HepG2 (cell line): ENCODE measurements at regions not wholly inside any gene's neighbourhood (a gene's known extent, or its start where the extent isn't known, plus 50 kb on each side); places are given as distances from the start of the nearest gene placed in this dataset.
A peak's percentile ranks its signal among the peaks of the same experiment; 100 is the strongest.

ENCODE experiments used
- ATAC-seq: fragments of 200-7000 bp; cut with Tn5 transposase; 3 replicates; pipeline ENCODE4 v1.9.1; 2020; ENCODE audit warnings: mild to moderate bottlenecking, moderate library complexity
- BruUV-seq: library from RNA; stranded (reverse); fragments of 400-500 nt; replicated peaks from 2 replicates; lab custom pipeline; 2021; lab: Mats Ljungman, UMichigan
- CTCF ChIA-PET: fragments of 300-600 bp; formaldehyde crosslinking; extraction: SDS; loops from one replicate; lab custom pipeline; 2021; ENCODE audit warnings: low total read pairs, inconsistent platforms, low intra/inter-chr PET ratio; lab: Yijun Ruan, JAX
- POLR2A ChIA-PET: fragments of 350-600 bp; sonication (Branson Sonifier 250); formaldehyde crosslinking; loops from one replicate; lab custom pipeline; 2020; ENCODE audit warnings: antibody characterized with exemption, inconsistent platforms; lab: Yijun Ruan, JAX
- DNase-seq: peaks from one replicate; pipeline ENCODE4 v3.0.0-alpha.2; 2015; ENCODE audit warnings: low spot score
- FAIRE-seq: peaks from 3 replicates; lab custom pipeline; 2011; peaks lifted over from hg19 to GRCh38; lab: Jason Lieb, UNC
- H2AFZ ChIP-seq: one replicate; pipeline ENCODE4 v1.6.1; 2011; ENCODE audit warnings: low read length, inconsistent platforms
- H3K27ac ChIP-seq: fragments of 300-600 bp; 3 replicates; pipeline ENCODE4 v1.8.0; 2011; ENCODE audit warnings: mixed run types, mild to moderate bottlenecking, mixed read lengths, low read length, inconsistent platforms; ENCODE audit not compliant: insufficient read depth; ENCODE audit errors: extremely low read length
- H3K27me3 ChIP-seq, 2 experiments: fragments of 200-600 bp in 1 of 2; 2 replicates in 1 of 2; 3 replicates in 1 of 2; pipeline versions ENCODE4 v1.6.0 to v1.8.0; 2011; ENCODE audit warnings: low read length in 2 of 2, mild to moderate bottlenecking in 2 of 2, moderate library complexity in 2 of 2, inconsistent platforms in 1 of 2; ENCODE audit not compliant: insufficient read depth in 2 of 2, control insufficient read depth in 1 of 2
- H3K36me3 ChIP-seq, 2 experiments: fragments of 200-600 bp in 1 of 2; replicated peaks in 1 of 2; 2 replicates in 1 of 2; 3 replicates in 1 of 2; pipeline versions ENCODE4 v1.5.1 to v1.8.0; 2011; ENCODE audit warnings: low read length in 2 of 2, inconsistent platforms in 1 of 2; ENCODE audit not compliant: insufficient read depth in 2 of 2, control insufficient read depth in 1 of 2
- H3K4me1 ChIP-seq: 2 replicates; pipeline ENCODE4 v1.5.1; 2012; ENCODE audit warnings: low read length, inconsistent platforms; ENCODE audit not compliant: insufficient read depth
- H3K4me2 ChIP-seq: 2 replicates; pipeline ENCODE4 v1.6.0; 2011; ENCODE audit warnings: low read depth, low read length, inconsistent platforms
- H3K4me3 ChIP-seq, 3 experiments: fragments of 200-600 bp in 1 of 3; sonication (generic), shearing (Covaris generic) in 1 of 3; replicated peaks in 1 of 3; 2 replicates each; pipeline ENCODE4 v1.5.1; 2011 to 2016; ENCODE audit warnings: low read length in 3 of 3, inconsistent platforms in 2 of 3, low read depth in 2 of 3, mild to moderate bottlenecking in 2 of 3, control low read depth in 1 of 3, mixed read lengths in 1 of 3; ENCODE audit not compliant: insufficient read depth in 1 of 3
- H3K79me2 ChIP-seq: one replicate; pipeline ENCODE4 v1.6.1; 2011; ENCODE audit warnings: low read length, inconsistent platforms; ENCODE audit not compliant: insufficient read depth
- H3K9ac ChIP-seq: 2 replicates; pipeline ENCODE4 v1.6.0; 2011; ENCODE audit warnings: mild to moderate bottlenecking, low read depth, low read length, inconsistent platforms; ENCODE audit not compliant: insufficient read depth
- H3K9me3 ChIP-seq: 2 replicates; pipeline ENCODE4 v1.5.1; 2012; ENCODE audit warnings: mild to moderate bottlenecking, low read length
- H4K20me1 ChIP-seq: 2 replicates; pipeline ENCODE4 v1.6.0; 2011; ENCODE audit warnings: inconsistent platforms, mild to moderate bottlenecking, low read length, moderate library complexity; ENCODE audit not compliant: insufficient read depth
- EED ChIP-seq: sonication (generic); formaldehyde crosslinking; IDR thresholded peaks from 2 replicates; pipeline ENCODE4 v1.5.0; 2020; ENCODE audit warnings: mild to moderate bottlenecking, missing genetic modification reagents
- FOSL2 ChIP-seq: sonication (generic); formaldehyde crosslinking; IDR thresholded peaks from 2 replicates; pipeline ENCODE4 v1.4.0; 2020; ENCODE audit warnings: missing genetic modification reagents
- SYNCRIP ChIP-seq: fragments of 200-400 bp; formaldehyde crosslinking; IDR thresholded peaks from 2 replicates; pipeline ENCODE4 v1.6.1; 2018; ENCODE audit warnings: mild to moderate bottlenecking, low read depth, low read length; ENCODE audit not compliant: insufficient read depth
- ZNF629 ChIP-seq: sonication (generic); formaldehyde crosslinking; conservative IDR thresholded peaks from 2 replicates; pipeline ENCODE4 v1.5.0; 2020; ENCODE audit warnings: missing genetic modification reagents
- ZNF737 ChIP-seq: sonication (generic); formaldehyde crosslinking; IDR thresholded peaks from 2 replicates; pipeline ENCODE4 v1.5.0; 2020; ENCODE audit warnings: missing genetic modification reagents, mild to moderate bottlenecking, borderline replicate concordance
- ZSCAN21 ChIP-seq: sonication (generic); formaldehyde crosslinking; IDR thresholded peaks from 2 replicates; pipeline ENCODE4 v1.8.0; 2022; ENCODE audit warnings: mild to moderate bottlenecking, missing genetic modification reagents, moderate library complexity, borderline replicate concordance
- WGBS: methylation state at CpG from one replicate; pipeline ENCODE4 v1.1.6; 2017; ENCODE audit warnings: low lambda C conversion rate; 5-methylcytosine and 5-hydroxymethylcytosine counted together
- in situ Hi-C: cut with HindIII; loops from 2 replicates; pipeline ENCODE4 v1.10.0; 2017; ENCODE audit warnings: low pct_unique_long_range_greater_than_20kb; ENCODE audit not compliant: extremely low pct_ligation_motif_present
- intact Hi-C: fragments of 100-400 bp; cut with micrococcal nuclease; formaldehyde crosslinking; loops from one replicate; pipeline ENCODE4 v1.10.0; 2022; ENCODE audit not compliant: unreplicated experiment
- TF ChIP-seq, protein P1 (sequence below): sonication (generic); formaldehyde crosslinking; IDR thresholded peaks from 2 replicates; pipeline ENCODE4 v1.4.0; 2020; ENCODE audit warnings: missing genetic modification reagents, borderline replicate concordance
- TF ChIP-seq, protein P2 (sequence below): sonication (generic); formaldehyde crosslinking; IDR thresholded peaks from 2 replicates; pipeline ENCODE4 v1.4.0; 2020; ENCODE audit warnings: mild to moderate bottlenecking, missing genetic modification reagents

DNA sequence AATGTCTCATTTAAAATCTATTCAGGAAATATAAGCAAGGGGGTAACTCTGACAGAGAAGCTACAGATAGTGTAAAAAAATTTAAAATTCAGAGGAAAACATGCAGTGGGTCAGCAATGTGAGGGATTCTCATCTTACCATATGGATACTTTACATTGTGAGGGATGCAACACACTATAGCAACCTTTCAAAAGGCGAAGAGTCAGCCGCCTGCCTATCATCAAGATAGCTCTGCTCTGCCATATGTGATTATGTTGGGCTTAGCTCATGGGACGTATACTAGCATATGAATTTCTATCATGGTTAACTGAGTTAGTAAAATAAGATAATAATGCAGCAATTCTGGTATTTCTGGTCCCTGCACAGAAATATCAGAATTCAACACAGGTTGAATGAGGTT is 130.9 kb downstream of the MAP3K7 start (continued):
- TF ChIP-seq, protein P1, sequence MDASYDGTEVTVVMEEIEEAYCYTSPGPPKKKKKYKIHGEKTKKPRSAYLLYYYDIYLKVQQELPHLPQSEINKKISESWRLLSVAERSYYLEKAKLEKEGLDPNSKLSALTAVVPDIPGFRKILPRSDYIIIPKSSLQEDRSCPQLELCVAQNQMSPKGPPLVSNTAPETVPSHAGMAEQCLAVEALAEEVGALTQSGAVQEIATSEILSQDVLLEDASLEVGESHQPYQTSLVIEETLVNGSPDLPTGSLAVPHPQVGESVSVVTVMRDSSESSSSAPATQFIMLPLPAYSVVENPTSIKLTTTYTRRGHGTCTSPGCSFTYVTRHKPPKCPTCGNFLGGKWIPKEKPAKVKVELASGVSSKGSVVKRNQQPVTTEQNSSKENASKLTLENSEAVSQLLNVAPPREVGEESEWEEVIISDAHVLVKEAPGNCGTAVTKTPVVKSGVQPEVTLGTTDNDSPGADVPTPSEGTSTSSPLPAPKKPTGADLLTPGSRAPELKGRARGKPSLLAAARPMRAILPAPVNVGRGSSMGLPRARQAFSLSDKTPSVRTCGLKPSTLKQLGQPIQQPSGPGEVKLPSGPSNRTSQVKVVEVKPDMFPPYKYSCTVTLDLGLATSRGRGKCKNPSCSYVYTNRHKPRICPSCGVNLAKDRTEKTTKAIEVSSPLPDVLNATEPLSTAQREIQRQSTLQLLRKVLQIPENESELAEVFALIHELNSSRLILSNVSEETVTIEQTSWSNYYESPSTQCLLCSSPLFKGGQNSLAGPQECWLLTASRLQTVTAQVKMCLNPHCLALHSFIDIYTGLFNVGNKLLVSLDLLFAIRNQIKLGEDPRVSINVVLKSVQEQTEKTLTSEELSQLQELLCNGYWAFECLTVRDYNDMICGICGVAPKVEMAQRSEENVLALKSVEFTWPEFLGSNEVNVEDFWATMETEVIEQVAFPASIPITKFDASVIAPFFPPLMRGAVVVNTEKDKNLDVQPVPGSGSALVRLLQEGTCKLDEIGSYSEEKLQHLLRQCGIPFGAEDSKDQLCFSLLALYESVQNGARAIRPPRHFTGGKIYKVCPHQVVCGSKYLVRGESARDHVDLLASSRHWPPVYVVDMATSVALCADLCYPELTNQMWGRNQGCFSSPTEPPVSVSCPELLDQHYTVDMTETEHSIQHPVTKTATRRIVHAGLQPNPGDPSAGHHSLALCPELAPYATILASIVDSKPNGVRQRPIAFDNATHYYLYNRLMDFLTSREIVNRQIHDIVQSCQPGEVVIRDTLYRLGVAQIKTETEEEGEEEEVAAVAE, result no peak
- TF ChIP-seq, protein P2, sequence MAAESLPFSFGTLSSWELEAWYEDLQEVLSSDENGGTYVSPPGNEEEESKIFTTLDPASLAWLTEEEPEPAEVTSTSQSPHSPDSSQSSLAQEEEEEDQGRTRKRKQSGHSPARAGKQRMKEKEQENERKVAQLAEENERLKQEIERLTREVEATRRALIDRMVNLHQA (CRISPR knock-in tag), result no peak
- no peak for TF ChIP-seq FOSL2
- TF ChIP-seq ZNF737, result no peak
- TF ChIP-seq SYNCRIP, result no peak

DNA sequence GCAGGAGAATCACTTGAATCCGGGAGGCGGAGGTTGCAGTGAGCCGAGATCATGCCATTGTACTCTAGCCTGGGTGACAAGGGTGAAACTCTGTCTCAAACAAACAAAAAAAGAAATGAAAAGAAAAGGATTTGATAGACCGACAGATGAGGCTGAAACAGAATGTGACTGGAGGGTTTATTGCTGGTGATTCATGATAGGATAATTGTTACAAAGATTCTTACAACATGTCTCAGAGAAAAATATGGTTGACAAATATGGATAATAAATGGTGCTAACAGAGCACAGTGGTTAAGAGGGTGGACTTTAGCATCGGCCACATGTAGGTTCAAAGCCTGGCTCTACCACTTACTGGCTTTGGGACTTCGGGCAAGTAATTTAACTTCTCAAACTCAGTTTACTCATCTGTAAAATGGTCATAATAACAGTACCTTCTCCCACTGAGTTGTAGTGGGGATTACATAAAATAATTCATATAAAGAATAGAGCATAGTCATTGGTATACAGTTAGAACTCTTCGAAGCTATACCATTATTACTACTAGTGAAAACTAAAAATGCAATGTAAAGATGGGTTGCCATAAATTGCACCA is 131.9 kb downstream of the MAP3K7 start:
- intact Hi-C loops, result no loop called here
- BruUV-seq, result no TSS peak

More for the DNA sequence above, 131.9 kb downstream of the MAP3K7 start:
- in situ Hi-C loops, result no loop called here
- Histone ChIP-seq H3K9ac (no peak overlapping the region), H3K4me2 (no peak overlapping the region), H2AFZ (no peak overlapping the region), H3K4me1 (no peaks in the 10 kb centered on the region), H4K20me1 (no peaks in the 10 kb centered on the region), H3K9me3 (no peaks in the 10 kb centered on the region), H3K79me2 (no peaks in the 10 kb centered on the region), H3K4me3 (no peak overlapping the region), H3K36me3 (no peaks in the 10 kb centered on the region), H3K27ac (no peak overlapping the region), H3K27me3 (no peaks in the 10 kb centered on the region; a peak in 1 of 5 replicates)
- CTCF ChIA-PET, result no interaction called here
- ATAC-seq (no peak), FAIRE-seq (no peak), DNase-seq (no peak)
- POLR2A ChIA-PET, result no interaction called here
- WGBS, result 8% methylated on average over 7 of the region's 7 CpGs
- TF ChIP-seq ZNF629 (CRISPR knock-in tag) (peak; percentile 34; the same call in 1 of the 2 replicates), EED (CRISPR knock-in tag) (no peak), ZSCAN21 (CRISPR knock-in tag) (no peak)
